ENCODE measurements at regions not wholly inside any gene's neighbourhood (a gene's known extent, or its start where the extent isn't known, plus 50 kb on each side); places are given as distances from the start of the nearest gene placed in this dataset.

DNA sequence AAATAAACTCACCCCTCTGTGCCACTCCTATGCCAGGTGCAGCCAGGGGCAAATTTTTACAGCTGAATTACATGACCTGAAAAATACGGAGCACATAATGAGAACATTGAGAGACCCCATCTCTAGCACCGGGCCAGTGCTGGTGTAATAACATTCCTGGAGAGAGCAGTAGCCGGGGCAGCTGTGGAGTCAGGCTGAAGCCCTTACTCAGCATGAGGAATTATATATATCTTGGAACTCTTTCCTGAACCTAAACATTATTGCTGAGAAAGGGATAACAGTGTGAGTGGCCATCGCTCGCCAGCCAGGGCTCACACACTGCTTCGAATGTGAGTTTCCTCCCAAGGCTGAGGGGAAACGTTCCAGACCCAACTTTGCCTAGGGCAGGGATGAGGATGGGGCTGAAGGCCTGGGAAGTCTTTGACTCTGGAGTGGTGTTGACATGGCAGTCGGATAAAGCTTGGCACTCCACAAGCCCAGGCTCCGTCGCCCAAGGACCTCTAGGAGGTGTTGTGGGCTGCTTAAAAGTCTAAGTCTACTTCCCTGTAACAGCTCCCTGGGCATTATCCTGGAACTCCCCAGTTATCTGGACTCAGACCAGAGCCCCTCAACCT lies 269.8 kb downstream of the CDC5L start:
- in situ Hi-C loops (cut with HindIII; ENCODE audit: low sequenced_read_pairs) = loop anchor here (25.0 kb wide), 1 partner anchor 730 kb away; the partner anchor contains the start of gene SUPT3H

GRCh38 chr6:44658571-44658970 lies 271.1 kb downstream of the CDC5L start:
- in situ Hi-C loops (cut with HindIII; ENCODE audit: low sequenced_read_pairs) = loop anchor here (25.0 kb wide), 1 partner anchor 729 kb away; the partner anchor contains the start of gene SUPT3H

DNA sequence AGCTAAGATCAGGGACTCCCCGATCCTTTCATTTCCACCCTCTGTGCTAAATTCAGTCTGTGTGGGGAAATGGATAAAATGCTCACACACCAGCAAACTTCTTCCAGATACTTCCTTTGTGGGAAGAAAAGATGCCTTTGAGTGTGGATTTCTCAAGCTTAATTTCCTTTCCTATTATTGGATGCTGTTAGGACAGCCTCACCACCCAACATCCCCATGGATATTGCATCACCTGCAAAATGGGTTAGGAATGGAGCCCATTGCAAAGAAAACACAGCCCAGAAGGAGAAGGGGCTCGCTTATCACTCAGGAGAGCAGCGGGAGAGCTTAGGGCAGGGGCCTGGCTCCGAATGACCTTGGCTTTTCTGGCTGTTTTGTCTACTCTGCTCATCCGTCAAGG lies 272.2 kb downstream of the CDC5L start:
- in situ Hi-C loops (cut with HindIII; ENCODE audit: low sequenced_read_pairs) = loop anchor here (25.0 kb wide), 1 partner anchor 728 kb away; the partner anchor contains the start of gene SUPT3H

DNA sequence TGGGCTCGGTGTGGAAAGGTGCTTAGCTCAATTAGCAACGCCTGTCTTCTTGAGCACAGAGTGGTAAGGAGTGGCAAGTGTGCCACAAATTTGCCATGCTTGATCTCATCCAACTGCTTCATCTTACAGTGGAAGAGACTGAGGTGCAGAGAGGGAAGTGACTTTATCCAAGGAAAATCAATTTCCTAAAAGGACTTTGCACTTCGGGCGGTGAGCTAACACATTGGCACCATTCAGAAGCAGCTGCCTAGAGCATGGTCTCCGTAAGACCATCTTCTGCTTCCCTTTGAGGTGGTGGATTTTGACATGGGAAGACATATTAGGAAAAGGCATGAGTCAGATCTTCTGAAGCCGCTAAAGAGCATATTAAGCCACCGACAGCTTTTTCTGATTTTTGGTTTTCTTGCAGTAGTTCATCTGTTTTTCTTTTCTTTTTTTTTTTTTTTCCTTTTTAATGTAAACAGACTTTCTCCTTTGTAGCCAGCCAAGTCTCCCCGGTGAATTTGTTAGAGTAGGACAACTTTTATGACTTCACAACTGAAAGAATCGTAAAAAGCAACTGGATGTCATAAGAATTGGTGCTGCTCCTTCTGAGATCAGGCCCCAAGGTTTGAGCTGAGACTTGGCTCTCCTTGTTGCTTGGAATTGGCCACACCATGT lies 273.2 kb downstream of the CDC5L start:
- in situ Hi-C loops (cut with HindIII; ENCODE audit: low sequenced_read_pairs) = loop anchor here (25.0 kb wide), 1 partner anchor 727 kb away; the partner anchor contains the start of gene SUPT3H

GRCh38 chr6:44661221-44662008 lies 273.9 kb downstream of the CDC5L start:
- in situ Hi-C loops (cut with HindIII; ENCODE audit: low sequenced_read_pairs) = loop anchor here (25.0 kb wide), 1 partner anchor 726 kb away; the partner anchor contains the start of gene SUPT3H

GRCh38 chr6:44662461-44663121 lies 275.1 kb downstream of the CDC5L start:
- in situ Hi-C loops (cut with HindIII; ENCODE audit: low sequenced_read_pairs) = loop anchor here (25.0 kb wide), 1 partner anchor 725 kb away; the partner anchor contains the start of gene SUPT3H

- in situ Hi-C loops (cut with HindIII; ENCODE audit: low sequenced_read_pairs) = loop anchor here (25.0 kb wide), 1 partner anchor 723 kb away; the partner anchor contains the start of gene SUPT3H
These were observed 276.5 kb downstream of the CDC5L start for GRCh38 chr6:44663860-44664634.

DNA sequence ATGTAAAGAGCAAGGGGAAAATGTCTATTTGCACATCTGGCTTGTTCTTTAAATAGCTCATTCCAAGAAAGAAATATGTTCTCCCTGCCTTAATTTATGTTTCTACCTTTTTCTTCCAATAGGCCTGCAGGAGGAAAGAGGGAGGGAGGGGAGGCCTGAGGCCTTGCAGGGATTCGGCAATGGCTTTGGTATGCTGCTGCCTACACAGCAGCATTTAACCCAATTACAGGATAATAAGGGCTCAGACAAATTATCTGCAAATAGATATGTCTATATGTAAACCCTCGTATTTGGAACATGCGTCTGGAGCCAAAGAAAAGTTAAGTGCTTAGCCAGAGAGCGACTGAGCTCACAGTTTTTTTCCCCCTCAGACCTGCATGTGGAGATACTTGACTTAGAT lies 277.2 kb downstream of the CDC5L start:
- in situ Hi-C loops (cut with HindIII; ENCODE audit: low sequenced_read_pairs) = loop anchor here (25.0 kb wide), 1 partner anchor 723 kb away; the partner anchor contains the start of gene SUPT3H

GRCh38 chr6:44665143-44665542 lies 277.6 kb downstream of the CDC5L start:
- in situ Hi-C loops (cut with HindIII; ENCODE audit: low sequenced_read_pairs) = loop anchor here (25.0 kb wide), 1 partner anchor 722 kb away; the partner anchor contains the start of gene SUPT3H

DNA sequence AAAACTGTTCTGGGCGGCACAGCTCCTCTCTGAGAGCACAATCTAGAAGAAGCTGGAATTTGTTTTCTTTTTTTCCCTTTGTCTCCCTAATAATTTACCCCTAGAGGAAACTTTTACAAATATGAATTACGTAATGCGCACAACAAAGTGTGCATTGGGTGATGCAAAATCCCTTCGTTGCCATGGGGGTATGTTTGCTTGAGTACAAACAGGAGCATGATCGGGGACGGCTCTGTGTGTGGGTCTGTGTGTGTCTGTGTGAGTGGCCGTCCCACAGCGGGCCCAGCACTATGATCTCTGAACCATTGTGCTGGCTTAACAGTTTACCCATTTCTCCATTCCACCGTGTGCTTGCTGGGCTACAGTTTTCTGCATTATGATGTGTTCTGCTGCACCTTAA lies 278.2 kb downstream of the CDC5L start:
- in situ Hi-C loops (cut with HindIII; ENCODE audit: low sequenced_read_pairs) = loop anchor here (25.0 kb wide), 1 partner anchor 722 kb away; the partner anchor contains the start of gene SUPT3H

- in situ Hi-C loops (cut with HindIII; ENCODE audit: low sequenced_read_pairs) = loop anchor here (25.0 kb wide), 1 partner anchor 721 kb away; the partner anchor contains the start of gene SUPT3H
These were observed 278.8 kb downstream of the CDC5L start for GRCh38 chr6:44666324-44666723.

DNA sequence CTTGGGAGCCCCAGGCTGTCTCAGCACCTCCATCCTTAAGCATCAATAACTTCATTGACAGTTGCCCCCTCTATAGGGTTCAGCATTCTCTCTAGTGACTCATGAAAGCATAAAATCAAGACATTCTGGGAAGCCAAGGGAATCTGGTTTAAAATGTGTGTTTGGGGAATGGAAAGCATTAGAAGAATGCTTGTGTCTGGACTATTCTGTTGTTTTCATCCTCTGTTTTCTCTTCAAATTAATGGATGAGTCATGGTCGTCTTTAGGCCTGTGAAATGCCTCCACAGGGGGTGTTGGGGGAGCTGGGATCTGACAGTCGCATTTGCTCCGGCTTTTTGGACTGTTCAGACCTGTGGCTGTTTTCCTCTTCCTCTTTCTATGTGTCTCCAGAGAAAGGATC lies 279.7 kb downstream of the CDC5L start:
- in situ Hi-C loops (cut with HindIII; ENCODE audit: low sequenced_read_pairs) = loop anchor here (25.0 kb wide), 1 partner anchor 720 kb away; the partner anchor contains the start of gene SUPT3H

- in situ Hi-C loops (cut with HindIII; ENCODE audit: low sequenced_read_pairs) = loop anchor here (25.0 kb wide), 1 partner anchor 719 kb away; the partner anchor contains the start of gene SUPT3H
These were observed 280.3 kb downstream of the CDC5L start for GRCh38 chr6:44667668-44668390.

DNA sequence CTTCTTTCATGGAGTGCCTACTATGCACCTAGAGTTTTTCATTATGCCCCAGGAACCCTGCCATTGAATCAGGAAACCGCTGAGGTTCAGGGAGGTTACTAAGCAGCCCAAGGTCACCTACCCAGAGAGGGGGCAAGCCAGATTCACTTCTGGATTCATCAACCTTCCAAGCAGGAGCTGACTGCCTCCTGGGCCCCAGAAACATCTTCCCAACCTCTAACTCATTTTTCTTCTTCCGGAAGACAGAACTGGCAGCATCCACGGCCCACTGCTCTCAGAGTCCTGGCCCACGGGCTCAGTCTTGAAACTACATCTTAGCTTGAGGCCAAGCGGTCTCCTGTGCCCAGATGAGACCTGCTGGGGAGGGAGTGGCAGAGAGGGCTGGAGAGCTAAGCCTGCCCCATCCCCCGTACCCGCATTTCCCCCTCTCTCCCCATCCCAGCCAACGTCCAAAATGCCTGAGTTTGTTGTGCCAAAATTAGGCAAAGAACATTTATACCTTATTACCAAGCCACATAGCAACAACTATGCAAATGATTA lies 281.0 kb downstream of the CDC5L start:
- in situ Hi-C loops (cut with HindIII; ENCODE audit: low sequenced_read_pairs) = loop anchor here (25.0 kb wide), 1 partner anchor 719 kb away; the partner anchor contains the start of gene SUPT3H

DNA sequence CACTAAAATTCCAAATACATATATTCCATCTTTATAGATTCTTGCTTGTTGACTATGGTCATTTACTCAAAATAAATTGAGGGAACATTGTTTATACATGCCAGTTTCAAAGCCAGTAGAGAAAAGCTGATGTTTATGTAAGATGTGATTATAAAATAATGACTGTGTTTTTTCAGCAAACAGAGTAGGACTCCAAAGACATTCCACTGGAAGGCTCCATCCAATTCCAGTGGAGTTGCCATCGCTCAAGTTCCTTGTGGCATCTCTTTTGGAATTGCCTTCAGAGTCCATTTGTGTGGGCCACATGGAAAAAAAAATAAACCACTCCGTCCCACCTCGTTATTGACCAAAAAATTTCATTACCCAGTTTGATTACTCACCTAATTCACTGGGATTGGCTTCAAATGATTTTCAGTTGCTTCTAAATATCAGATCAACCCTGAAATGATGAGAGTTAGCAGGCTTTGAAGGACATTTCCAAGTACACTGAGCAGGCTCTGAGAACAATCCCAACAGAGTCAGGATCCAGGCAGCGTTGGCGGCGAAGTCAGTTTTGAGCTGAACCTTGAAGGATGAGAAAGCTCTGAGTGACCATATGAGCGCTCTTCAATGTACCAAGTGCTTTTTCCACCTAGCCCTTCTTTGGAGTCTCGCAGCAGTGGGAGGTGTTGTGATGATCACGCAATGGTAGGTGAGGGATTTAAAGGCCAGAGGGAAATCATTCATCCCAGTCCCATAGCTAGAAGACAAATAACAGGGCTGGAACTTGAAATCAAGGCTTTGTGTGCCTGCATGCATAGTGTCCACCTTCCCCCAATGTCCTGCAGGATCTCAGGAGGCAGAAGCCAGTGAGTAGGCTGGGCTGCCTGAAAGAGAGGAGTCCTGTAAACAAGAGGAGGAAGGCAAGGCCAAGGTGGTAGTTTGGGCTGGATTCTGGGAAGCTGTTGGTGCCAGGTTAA lies 281.7 kb downstream of the CDC5L start:
- in situ Hi-C loops (cut with HindIII; ENCODE audit: low sequenced_read_pairs) = loop anchor here (25.0 kb wide), 1 partner anchor 718 kb away; the partner anchor contains the start of gene SUPT3H

DNA sequence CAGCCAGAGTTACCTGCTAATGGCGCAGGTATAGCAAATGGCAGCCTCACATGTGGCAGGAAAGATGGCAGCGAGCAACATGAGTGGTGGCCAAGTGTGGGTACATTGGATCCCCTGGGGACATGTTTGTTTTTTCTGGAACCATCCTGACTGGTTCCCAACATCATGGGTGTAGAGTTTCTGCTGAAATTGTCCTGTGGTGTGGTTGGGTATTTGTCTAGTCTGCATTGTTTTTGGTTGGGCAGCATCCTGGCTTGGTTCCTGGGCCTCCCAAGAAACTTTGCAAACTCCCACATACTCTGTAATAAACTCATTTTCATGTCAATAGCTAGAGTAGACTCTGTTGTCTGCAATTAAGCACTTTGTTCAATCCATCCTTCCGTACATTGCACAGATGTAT lies 282.6 kb downstream of the CDC5L start:
- in situ Hi-C loops (cut with HindIII; ENCODE audit: low sequenced_read_pairs) = loop anchor here (25.0 kb wide), 1 partner anchor 717 kb away; the partner anchor contains the start of gene SUPT3H

GRCh38 chr6:44671333-44671732 lies 283.8 kb downstream of the CDC5L start:
- in situ Hi-C loops (cut with HindIII; ENCODE audit: low sequenced_read_pairs) = loop anchor here (25.0 kb wide), 1 partner anchor 716 kb away; the partner anchor contains the start of gene SUPT3H

Measured in DLD1 (cell line).